GM23248 (cell line): ENCODE measurements at regions not wholly inside any gene's neighbourhood (a gene's known extent, or its start where the extent isn't known, plus 50 kb on each side); places are given as distances from the start of the nearest gene placed in this dataset.

Experiments
- EZH2 ChIP-seq: fragments of 200-600 bp; sonication (generic); IDR thresholded peaks from 2 replicates; pipeline ENCODE4 v1.6.1; 2018; ENCODE audit warnings: antibody characterized with exemption, mild to moderate bottlenecking; ENCODE audit not compliant: insufficient read depth, poor library complexity, severe bottlenecking
- EZH2phosphoT487 ChIP-seq: fragments of 200-600 bp; sonication (generic); IDR thresholded peaks from 2 replicates; pipeline ENCODE4 v1.6.1; 2018; ENCODE audit warnings: antibody characterized with exemption, moderate library complexity, mild to moderate bottlenecking, low read depth; ENCODE audit not compliant: insufficient read depth

DNA sequence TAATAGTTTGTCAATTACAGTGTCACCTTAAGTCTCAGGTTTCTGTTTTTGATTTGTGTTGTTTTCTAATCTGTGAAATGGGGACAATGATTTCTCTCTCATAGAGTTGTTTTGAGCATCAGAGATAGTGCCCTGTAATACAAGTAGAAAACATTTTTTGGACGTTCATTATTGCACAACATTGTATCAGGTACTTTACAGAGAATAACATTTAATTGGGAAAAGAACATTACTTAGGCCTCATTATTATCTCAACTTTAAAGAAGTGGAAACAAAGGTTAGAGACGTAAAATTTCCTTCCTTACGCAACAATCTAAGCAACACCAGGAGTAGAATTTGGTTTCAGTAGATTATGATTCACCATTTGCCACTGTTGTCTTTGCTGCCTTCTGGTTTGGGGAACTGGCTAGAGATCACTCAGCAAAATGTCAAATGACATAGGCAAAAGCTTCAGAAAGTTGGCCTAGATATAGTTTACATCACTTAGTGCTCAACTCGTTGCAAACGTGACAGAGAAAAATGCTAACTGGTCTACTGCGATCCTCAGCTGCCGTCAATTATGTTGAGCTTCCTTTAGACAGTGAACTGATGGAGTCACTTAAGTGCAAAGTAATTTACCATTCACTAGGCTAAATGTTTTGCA is 1026.8 kb downstream of the CDH11 start:
- no peak for TF ChIP-seq EZH2
- no peak for TF ChIP-seq EZH2phosphoT487
